Tibial nerve (tissue), 4 donors: ENCODE measurements at regions not wholly inside any gene's neighbourhood (a gene's known extent, or its start where the extent isn't known, plus 50 kb on each side); places are given as distances from the start of the nearest gene placed in this dataset.

Experiments
- EP300 ChIP-seq, 2 donors: sonication (generic); formaldehyde crosslinking; IDR thresholded peaks; one replicate each; pipeline ENCODE4 v1.6.1; 2017; ENCODE audit warnings: antibody characterized with exemption in 2 of 2, mild to moderate bottlenecking in 1 of 2
- POLR2A ChIP-seq, 2 donors: fragments of 450-650 bp; IDR thresholded peaks; one replicate each; pipeline ENCODE4 v1.6.1; 2017; ENCODE audit warnings: antibody characterized with exemption in 2 of 2, mild to moderate bottlenecking in 2 of 2, moderate library complexity in 2 of 2
- TF ChIP-seq, protein P1 (sequence below), 5 experiments: fragments of 200-600 bp in 3 of 5; fragments of 450-650 bp in 2 of 5; sonication (generic) in 3 of 5; IDR thresholded peaks; one replicate each; pipeline ENCODE4 v1.5.1; 2016 to 2019; ENCODE audit warnings: antibody characterized with exemption in 5 of 5, mild to moderate bottlenecking in 3 of 5, moderate library complexity in 2 of 5

DNA sequence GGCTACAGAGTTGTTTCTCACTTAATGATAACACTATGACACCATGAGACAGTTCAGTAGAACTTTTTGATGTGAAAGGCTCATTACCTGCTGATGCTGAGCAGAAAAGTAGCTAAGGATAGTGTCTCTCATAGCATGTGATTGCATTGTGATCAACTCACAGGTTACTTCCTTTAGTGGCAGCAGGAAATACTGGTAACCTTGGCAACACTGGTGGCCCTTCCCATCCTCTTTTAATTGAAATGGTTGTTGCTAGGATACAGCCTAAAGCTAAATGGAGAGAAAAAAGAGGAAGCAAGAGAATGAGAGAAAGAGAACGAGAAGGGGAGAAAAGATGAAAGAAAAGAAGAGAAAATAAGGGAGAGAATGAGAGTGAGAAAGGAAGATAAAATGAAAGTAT is 204.7 kb upstream of the GAP43 start:
- TF ChIP-seq, protein P1, sequence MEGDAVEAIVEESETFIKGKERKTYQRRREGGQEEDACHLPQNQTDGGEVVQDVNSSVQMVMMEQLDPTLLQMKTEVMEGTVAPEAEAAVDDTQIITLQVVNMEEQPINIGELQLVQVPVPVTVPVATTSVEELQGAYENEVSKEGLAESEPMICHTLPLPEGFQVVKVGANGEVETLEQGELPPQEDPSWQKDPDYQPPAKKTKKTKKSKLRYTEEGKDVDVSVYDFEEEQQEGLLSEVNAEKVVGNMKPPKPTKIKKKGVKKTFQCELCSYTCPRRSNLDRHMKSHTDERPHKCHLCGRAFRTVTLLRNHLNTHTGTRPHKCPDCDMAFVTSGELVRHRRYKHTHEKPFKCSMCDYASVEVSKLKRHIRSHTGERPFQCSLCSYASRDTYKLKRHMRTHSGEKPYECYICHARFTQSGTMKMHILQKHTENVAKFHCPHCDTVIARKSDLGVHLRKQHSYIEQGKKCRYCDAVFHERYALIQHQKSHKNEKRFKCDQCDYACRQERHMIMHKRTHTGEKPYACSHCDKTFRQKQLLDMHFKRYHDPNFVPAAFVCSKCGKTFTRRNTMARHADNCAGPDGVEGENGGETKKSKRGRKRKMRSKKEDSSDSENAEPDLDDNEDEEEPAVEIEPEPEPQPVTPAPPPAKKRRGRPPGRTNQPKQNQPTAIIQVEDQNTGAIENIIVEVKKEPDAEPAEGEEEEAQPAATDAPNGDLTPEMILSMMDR (IDR thresholded peaks at IDR 0.05) = no peak
- TF ChIP-seq POLR2A (IDR thresholded peaks at IDR 0.05) = no peak
- no peak for TF ChIP-seq EP300 (IDR thresholded peaks at IDR 0.05)
